ENCODE measurements at regions not wholly inside any gene's neighbourhood (a gene's known extent, or its start where the extent isn't known, plus 50 kb on each side); places are given as distances from the start of the nearest gene placed in this dataset.

DNA sequence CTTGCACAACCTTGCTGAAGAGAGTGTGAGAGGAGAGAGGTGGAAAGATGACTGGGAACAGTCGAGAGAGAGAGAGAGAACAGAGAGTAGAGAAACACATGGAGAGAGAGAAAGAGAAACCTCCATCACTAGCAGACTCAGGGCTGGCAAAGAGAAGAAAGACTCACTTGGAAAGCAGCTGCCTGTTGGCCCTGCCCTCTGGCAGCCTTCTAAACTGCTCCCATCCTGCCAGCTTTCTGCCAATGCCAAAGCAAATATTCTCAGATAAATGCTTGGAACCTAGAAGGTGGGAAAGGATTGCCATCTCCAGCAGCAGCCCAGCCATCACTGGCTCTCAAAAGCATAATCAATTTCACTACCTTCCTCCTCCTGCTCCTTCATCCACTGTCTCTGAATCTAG is 107.9 kb upstream of the WSCD2 start:
- Histone ChIP-seq H3K4me3 (no peak overlapping the region), H3K4me1 (no peaks in the 10 kb centered on the region), H3K27me3 (no peaks in the 10 kb centered on the region), H3K27ac (no peak overlapping the region), H3K36me3 (no peaks in the 10 kb centered on the region), H3K9me3 (no peaks in the 10 kb centered on the region)
- no peak for TF ChIP-seq POLR2A (IDR thresholded peaks at IDR 0.05)
- TF ChIP-seq, protein P1, sequence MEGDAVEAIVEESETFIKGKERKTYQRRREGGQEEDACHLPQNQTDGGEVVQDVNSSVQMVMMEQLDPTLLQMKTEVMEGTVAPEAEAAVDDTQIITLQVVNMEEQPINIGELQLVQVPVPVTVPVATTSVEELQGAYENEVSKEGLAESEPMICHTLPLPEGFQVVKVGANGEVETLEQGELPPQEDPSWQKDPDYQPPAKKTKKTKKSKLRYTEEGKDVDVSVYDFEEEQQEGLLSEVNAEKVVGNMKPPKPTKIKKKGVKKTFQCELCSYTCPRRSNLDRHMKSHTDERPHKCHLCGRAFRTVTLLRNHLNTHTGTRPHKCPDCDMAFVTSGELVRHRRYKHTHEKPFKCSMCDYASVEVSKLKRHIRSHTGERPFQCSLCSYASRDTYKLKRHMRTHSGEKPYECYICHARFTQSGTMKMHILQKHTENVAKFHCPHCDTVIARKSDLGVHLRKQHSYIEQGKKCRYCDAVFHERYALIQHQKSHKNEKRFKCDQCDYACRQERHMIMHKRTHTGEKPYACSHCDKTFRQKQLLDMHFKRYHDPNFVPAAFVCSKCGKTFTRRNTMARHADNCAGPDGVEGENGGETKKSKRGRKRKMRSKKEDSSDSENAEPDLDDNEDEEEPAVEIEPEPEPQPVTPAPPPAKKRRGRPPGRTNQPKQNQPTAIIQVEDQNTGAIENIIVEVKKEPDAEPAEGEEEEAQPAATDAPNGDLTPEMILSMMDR (IDR thresholded peaks at IDR 0.05): no peak
- DNase-seq: no peak

DNA sequence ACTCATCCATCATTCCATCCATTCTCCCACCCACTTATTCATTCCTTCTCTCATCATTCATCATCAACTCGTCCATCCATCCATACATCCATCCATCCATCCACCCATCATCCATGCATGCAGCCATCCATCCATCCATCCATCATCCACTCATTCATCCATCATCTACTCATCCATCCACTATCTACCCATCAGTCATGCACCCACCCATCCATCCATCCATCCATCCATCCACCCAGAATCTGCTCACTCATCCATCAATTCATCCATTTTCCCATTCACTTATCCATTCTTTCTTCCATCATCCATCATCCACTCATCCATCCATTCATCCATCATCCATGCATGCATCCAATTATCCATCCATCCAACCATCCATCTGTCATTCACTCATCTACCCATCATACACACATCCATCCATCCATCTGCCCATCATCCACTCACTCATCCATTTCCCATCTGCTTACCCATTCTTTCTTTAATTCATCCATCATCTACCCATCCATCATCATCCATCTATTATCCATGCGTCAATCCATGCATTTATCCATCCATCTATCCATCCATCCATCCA is 107.1 kb upstream of the WSCD2 start:
- TF ChIP-seq, protein P1 (IDR thresholded peaks at IDR 0.05): no peak
- no peak for TF ChIP-seq POLR2A (IDR thresholded peaks at IDR 0.05)
- no peak for DNase-seq
- no peak overlapping the region for H3K4me3 ChIP-seq
- no peaks in the 10 kb centered on the region for H3K4me1 ChIP-seq
- H3K36me3 ChIP-seq: no peaks in the 10 kb centered on the region
- no peaks in the 10 kb centered on the region for H3K27me3 ChIP-seq
- no peaks in the 10 kb centered on the region for H3K9me3 ChIP-seq
- no peak overlapping the region for H3K27ac ChIP-seq

DNA sequence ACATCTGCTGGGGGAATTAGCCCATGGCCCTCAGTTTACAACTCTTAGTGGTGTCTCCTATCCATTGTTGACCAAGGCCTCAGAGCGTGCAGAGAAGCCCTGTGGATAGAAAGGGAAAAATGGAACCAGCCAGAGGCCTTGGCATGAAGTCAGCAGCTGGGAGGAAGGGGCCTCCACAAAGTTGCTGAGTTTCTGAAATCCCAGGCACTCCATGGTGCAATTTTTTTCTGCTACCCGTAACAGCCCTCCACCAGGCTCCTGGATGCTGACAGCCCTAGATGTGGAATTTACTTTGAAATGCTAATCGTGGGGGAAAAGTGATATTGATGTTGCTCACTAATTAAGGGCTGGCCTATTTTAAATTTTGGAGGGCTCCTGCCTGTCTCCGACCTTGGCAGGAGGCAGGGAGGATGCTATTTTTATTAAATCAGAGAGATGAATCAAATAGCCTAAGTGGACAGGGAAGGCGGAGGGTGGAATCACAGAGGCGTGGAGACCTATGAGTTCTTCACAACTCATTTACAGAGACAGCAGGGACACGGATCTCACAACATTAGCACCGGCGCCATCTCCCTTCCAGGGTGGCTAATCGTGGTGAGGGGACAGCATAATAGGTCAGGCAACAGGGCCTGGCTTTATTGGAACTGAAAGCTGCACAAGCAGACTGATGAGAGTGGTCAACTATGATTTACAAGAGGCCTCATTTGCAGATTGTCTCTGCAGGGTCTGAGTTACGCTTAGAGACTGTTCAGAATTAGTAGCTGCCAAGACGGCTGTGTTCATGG is 99.8 kb upstream of the WSCD2 start:
- Histone ChIP-seq H3K27me3 (no peaks in the 10 kb centered on the region), H3K36me3 (no peaks in the 10 kb centered on the region), H3K4me3 (no peak overlapping the region), H3K4me1 (no peaks in the 10 kb centered on the region), H3K9me3 (no peaks in the 10 kb centered on the region), H3K27ac (no peak overlapping the region)
- TF ChIP-seq POLR2A (IDR thresholded peaks at IDR 0.05): no peak
- TF ChIP-seq, protein P1 (IDR thresholded peaks at IDR 0.05): no peak
- DNase-seq: no peak

DNA sequence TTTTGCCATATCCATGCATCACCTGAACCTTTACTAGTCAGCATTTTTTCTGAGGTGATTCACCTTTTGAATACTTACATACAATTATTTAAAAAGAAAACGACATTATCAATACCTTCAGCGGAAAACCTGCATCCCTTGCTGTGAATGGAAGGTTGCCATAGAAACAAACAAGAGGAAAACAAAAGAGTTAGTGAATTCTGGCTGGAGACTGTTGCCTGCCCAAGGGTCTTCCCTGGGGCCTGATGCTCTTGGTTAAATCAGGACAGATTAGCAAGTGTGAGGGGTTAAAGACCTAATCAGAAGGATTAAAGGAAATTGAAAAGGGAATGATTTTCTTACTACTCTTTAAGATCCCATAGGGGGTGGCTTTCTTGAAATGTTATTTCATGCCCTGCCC is 96.0 kb upstream of the WSCD2 start:
- no peaks in the 10 kb centered on the region for H3K9me3 ChIP-seq
- TF ChIP-seq, protein P1 (IDR thresholded peaks at IDR 0.05): no peak
- TF ChIP-seq POLR2A (IDR thresholded peaks at IDR 0.05): no peak
- DNase-seq: no peak
- H3K27me3 ChIP-seq: no peaks in the 10 kb centered on the region
- H3K4me3 ChIP-seq: no peak overlapping the region
- no peaks in the 10 kb centered on the region for H3K4me1 ChIP-seq
- H3K36me3 ChIP-seq: no peaks in the 10 kb centered on the region
- no peak overlapping the region for H3K27ac ChIP-seq

DNA sequence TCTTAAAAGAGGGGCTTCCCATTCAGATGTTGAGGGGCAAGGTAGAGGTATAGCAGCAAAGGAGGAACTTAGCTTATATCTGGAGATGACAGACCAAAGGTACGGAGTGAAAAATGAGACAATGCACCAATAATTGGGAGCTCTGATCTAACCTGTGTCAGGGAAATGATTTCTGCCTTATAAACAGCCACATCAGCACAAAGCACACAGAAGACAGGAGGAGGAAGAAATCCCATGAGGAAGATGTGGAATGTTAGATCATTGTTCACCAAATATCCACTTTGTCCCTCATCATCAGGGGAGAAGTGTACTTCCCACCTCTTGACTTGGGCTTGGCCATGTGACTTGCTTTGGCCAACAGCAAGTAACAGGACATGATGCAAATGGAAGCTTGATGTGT is 93.7 kb upstream of the WSCD2 start:
- Histone ChIP-seq H3K9me3 (no peaks in the 10 kb centered on the region), H3K4me3 (no peak overlapping the region), H3K27me3 (no peaks in the 10 kb centered on the region), H3K4me1 (no peaks in the 10 kb centered on the region), H3K36me3 (no peaks in the 10 kb centered on the region), H3K27ac (no peak overlapping the region)
- DNase-seq: no peak
- TF ChIP-seq, protein P1 (IDR thresholded peaks at IDR 0.05): no peak
- no peak for TF ChIP-seq POLR2A (IDR thresholded peaks at IDR 0.05)

Measured in Peyer's patch (tissue), 4 donors.